Activated naive CD4-positive, alpha-beta T cell treated with anti-CD3 and anti-CD28 coated beads, Interleukin-2, amount 50 U/mL, for 24 hours (primary cell): ENCODE measurements at regions not wholly inside any gene's neighbourhood (a gene's known extent, or its start where the extent isn't known, plus 50 kb on each side); places are given as distances from the start of the nearest gene placed in this dataset.

Experiments
- H3K27ac Mint-ChIP-seq: one replicate; pipeline ENCODE4 v1.8.0; 2021; ENCODE audit warnings: mild to moderate bottlenecking, mixed read lengths
- H3K27me3 Mint-ChIP-seq: one replicate; pipeline ENCODE4 v1.8.0; 2021; ENCODE audit warnings: mixed read lengths
- H3K36me3 Mint-ChIP-seq: one replicate; pipeline ENCODE4 v1.8.0; 2021; ENCODE audit warnings: mixed read lengths
- H3K4me1 Mint-ChIP-seq: one replicate; pipeline ENCODE4 v1.8.0; 2021; ENCODE audit warnings: mixed read lengths
- H3K4me3 Mint-ChIP-seq: one replicate; pipeline ENCODE4 v1.8.0; 2021; ENCODE audit warnings: mild to moderate bottlenecking, mixed read lengths
- H3K9me3 Mint-ChIP-seq: one replicate; pipeline ENCODE4 v1.8.0; 2021; ENCODE audit warnings: mixed read lengths

GRCh38 chr12:33581613-33582122, 142.0 kb upstream of the SYT10 start:
- H3K4me3 Mint-ChIP-seq = no peak overlapping the region
- no peaks in the 10 kb centered on the region for H3K27me3 Mint-ChIP-seq
- no peaks in the 10 kb centered on the region for H3K4me1 Mint-ChIP-seq
- H3K9me3 Mint-ChIP-seq = peaks cover 6% of the 10 kb centered on the region
- H3K36me3 Mint-ChIP-seq = no peaks in the 10 kb centered on the region
- H3K27ac Mint-ChIP-seq = no peak overlapping the region

- Mint-ChIP-seq H3K36me3 (no peaks in the 10 kb centered on the region), H3K27me3 (no peaks in the 10 kb centered on the region), H3K27ac (no peak overlapping the region), H3K4me3 (no peak overlapping the region), H3K4me1 (no peaks in the 10 kb centered on the region), H3K9me3 (no peaks in the 10 kb centered on the region)
These were observed 147.0 kb upstream of the SYT10 start for GRCh38 chr12:33586576-33586975.

DNA sequence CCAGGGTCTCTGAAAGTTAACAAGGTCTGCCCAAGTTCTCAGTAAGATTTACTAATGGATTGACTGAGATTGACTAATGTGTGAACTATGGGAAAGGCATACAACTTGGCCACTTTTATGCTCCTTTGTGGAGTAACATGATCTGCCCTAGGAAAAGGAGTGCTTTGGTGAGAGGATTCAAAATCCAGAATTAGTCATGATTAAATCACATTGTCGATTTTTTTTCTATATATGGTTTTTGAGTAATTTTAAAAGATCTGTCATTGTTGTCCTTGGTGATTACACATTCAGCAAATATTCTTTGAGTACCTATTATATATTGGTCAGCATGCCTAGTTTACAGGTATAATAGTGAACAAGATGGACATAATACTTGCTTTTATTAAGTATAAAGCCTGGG, 147.7 kb upstream of the SYT10 start:
- H3K27ac Mint-ChIP-seq = no peak overlapping the region
- H3K4me1 Mint-ChIP-seq = no peaks in the 10 kb centered on the region
- no peaks in the 10 kb centered on the region for H3K9me3 Mint-ChIP-seq
- no peaks in the 10 kb centered on the region for H3K36me3 Mint-ChIP-seq
- no peak overlapping the region for H3K4me3 Mint-ChIP-seq
- no peaks in the 10 kb centered on the region for H3K27me3 Mint-ChIP-seq

DNA sequence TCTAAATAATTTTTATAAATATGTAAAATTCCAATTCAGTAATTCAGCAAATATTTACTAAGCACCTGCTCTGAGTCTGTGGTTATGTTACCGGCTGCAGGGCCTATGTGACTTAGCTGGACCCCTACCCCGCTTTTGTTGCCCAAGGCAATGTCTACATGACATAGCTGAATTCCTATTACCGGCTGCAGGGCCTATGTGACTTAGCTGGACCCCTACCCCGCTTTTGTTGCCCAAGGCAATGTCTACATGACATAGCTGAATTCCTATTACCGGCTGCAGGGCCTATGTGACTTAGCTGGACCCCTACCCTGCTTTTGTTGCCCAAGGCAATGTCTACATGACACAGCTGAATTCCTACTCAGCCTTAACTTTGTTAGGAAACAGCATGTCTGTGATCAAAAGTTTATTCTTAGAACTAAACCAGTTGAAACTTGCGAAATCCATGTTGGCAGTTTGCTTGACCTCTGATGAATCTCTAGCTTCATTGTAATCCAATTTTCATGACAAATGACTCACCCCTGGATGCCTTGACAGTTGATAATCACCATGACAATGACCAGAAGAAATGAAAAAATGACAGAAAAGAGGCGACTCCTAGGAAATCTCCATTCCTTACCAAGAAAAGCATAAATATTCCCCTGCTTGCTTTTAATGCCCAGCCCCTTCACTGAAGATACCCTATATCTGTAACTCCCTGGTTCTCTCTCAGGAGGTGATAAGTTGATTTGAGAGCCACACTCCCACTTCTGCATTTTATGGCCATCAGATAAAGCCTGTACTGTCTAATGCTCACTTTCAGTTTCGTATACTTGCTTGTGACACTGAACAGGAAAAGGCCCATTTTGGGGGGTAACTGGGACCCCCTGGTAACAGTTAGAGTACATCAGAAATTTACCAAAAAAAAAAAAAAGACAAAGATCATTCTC, 148.4 kb upstream of the SYT10 start:
- H3K27ac Mint-ChIP-seq = no peak overlapping the region
- no peaks in the 10 kb centered on the region for H3K9me3 Mint-ChIP-seq
- no peaks in the 10 kb centered on the region for H3K36me3 Mint-ChIP-seq
- no peak overlapping the region for H3K4me3 Mint-ChIP-seq
- H3K4me1 Mint-ChIP-seq = no peaks in the 10 kb centered on the region
- H3K27me3 Mint-ChIP-seq = no peaks in the 10 kb centered on the region

DNA sequence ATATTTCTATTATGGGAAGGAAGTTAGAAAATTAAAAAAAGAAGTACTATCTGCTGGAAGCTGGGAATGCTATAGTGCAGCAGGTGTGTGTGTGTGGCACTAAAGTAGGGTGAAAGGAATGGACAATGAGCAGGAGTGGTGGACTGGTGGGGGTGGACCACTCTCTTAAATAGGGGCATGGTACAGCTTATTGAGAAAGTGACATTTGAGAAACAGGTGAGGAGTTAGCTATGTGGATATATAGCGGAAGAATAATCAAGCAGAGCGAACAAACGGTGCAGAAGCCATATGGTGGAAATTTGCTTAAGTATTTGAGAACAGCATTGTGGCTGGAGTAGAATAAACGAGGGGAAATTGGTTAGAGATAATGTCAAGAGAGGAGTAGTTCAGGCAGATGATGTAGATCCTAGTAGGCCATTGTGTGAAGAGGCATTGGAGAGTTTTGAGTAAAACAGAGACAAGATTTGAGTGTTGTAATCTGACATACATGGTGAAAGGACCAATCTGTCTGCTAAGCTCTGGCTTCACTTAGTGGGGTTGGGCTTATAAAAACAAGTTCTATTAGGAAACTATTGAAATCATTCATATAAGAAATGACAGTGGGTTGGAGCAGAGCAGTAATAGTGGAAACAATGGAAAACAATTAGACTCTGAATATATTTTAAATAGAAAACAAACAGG, 149.2 kb upstream of the SYT10 start:
- H3K4me3 Mint-ChIP-seq = no peak overlapping the region
- H3K9me3 Mint-ChIP-seq = no peaks in the 10 kb centered on the region
- no peaks in the 10 kb centered on the region for H3K27me3 Mint-ChIP-seq
- H3K4me1 Mint-ChIP-seq = no peaks in the 10 kb centered on the region
- no peaks in the 10 kb centered on the region for H3K36me3 Mint-ChIP-seq
- H3K27ac Mint-ChIP-seq = no peak overlapping the region

DNA sequence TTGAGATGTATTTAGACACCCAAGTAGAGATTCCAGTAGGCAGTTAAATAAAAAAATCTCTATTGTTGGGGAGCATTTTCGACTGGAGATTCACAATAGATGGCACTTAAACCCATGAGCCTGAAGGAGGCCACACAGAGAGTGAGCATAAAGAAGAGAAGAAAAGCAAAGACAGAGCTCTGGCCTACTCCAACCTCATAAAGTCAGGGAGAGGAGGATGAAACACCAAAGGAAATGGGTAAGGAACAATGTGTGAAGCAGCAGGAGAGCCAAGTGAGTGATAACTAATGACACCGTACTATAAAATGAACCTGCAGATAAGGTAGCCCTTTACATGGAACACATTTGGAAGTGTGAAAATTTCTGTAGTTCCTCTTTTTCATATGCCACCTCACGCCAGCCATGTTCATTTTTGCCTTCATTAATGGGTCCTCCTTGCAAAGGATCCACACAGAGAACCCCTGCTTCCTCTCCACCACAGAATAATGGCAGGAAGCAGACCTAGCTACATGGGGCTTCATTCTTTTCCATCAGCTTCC, 150.0 kb upstream of the SYT10 start:
- no peaks in the 10 kb centered on the region for H3K27me3 Mint-ChIP-seq
- H3K27ac Mint-ChIP-seq = no peak overlapping the region
- no peaks in the 10 kb centered on the region for H3K9me3 Mint-ChIP-seq
- H3K36me3 Mint-ChIP-seq = no peaks in the 10 kb centered on the region
- no peaks in the 10 kb centered on the region for H3K4me1 Mint-ChIP-seq
- H3K4me3 Mint-ChIP-seq = no peak overlapping the region

GRCh38 chr12:33593753-33594152, 154.1 kb upstream of the SYT10 start:
- no peaks in the 10 kb centered on the region for H3K36me3 Mint-ChIP-seq
- H3K4me3 Mint-ChIP-seq = no peak overlapping the region
- H3K27me3 Mint-ChIP-seq = no peaks in the 10 kb centered on the region
- no peaks in the 10 kb centered on the region for H3K9me3 Mint-ChIP-seq
- no peak overlapping the region for H3K27ac Mint-ChIP-seq
- H3K4me1 Mint-ChIP-seq = no peaks in the 10 kb centered on the region

GRCh38 chr12:33596061-33596460, 156.4 kb upstream of the SYT10 start:
- no peak overlapping the region for H3K27ac Mint-ChIP-seq
- no peaks in the 10 kb centered on the region for H3K4me1 Mint-ChIP-seq
- H3K9me3 Mint-ChIP-seq = peaks cover 1% of the 10 kb centered on the region
- H3K4me3 Mint-ChIP-seq = no peak overlapping the region
- H3K27me3 Mint-ChIP-seq = no peaks in the 10 kb centered on the region
- no peaks in the 10 kb centered on the region for H3K36me3 Mint-ChIP-seq

GRCh38 chr12:33596814-33597213, 157.2 kb upstream of the SYT10 start:
- Mint-ChIP-seq H3K27ac (no peak overlapping the region), H3K4me3 (no peak overlapping the region), H3K9me3 (peaks cover 6% of the 10 kb centered on the region), H3K27me3 (no peaks in the 10 kb centered on the region), H3K36me3 (no peaks in the 10 kb centered on the region), H3K4me1 (no peaks in the 10 kb centered on the region)

DNA sequence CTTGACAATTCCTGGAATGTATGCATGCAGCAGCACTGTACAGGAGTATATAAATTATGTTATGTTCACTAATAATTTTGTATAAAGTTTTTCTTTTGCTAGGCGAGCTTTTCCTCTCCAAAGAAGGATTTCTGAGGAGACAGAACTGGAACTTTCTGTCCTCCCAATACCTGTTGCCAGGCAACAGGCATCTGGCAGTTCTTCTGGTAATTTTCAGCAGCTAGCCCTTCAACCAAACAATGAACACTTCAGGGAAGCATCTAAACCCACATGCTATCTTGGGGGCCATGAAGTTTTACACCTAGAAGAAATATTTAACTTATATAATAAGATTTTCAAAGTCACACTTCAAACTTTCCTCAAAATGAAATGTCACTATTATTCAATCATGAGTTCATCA, 162.9 kb upstream of the SYT10 start:
- Mint-ChIP-seq H3K27ac (no peak overlapping the region), H3K27me3 (no peaks in the 10 kb centered on the region), H3K36me3 (no peaks in the 10 kb centered on the region), H3K9me3 (peaks cover 6% of the 10 kb centered on the region), H3K4me3 (no peak overlapping the region), H3K4me1 (no peaks in the 10 kb centered on the region)

DNA sequence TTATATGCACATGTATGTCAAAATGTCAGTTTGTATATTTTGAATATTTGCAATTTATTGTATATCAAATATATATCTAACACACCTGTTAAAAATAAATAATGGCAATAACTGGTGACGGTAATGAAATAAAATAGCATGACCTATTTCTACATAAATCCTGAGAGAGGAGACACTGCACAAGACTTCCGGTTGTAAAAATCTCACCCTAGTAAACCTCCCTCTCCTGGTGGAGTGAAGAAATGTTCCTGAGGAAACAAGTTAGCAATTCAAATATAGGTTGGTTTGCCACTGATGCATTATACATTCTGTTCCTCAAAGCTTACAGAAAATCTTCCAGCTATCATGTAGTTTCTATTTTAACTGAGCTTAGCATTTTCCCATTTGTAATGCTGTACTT, 166.1 kb upstream of the SYT10 start:
- Mint-ChIP-seq H3K9me3 (peaks cover 6% of the 10 kb centered on the region), H3K36me3 (no peaks in the 10 kb centered on the region), H3K27me3 (no peaks in the 10 kb centered on the region), H3K4me3 (no peak overlapping the region), H3K4me1 (no peaks in the 10 kb centered on the region), H3K27ac (no peak overlapping the region)

DNA sequence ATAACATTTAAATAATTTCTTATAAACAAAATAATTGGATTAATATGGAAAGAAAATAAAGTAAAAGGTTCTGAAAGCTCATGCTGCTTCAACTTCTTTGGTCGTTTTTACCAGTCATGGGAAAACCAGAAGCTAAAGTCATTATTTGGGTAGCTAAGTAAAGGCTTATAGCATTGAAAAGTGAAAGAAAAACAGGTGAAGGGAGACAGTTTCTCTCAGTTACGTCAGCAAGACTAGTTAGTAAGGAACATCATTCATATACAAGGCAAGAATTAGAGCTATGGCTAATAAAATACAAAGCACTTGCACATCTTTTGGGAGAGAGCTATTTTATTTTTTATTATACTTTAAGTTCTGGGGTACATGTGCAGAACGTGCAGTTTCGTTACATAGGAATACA, 170.3 kb upstream of the SYT10 start:
- Mint-ChIP-seq H3K4me3 (no peak overlapping the region), H3K4me1 (no peaks in the 10 kb centered on the region), H3K27ac (no peak overlapping the region), H3K27me3 (no peaks in the 10 kb centered on the region), H3K36me3 (no peaks in the 10 kb centered on the region), H3K9me3 (no peaks in the 10 kb centered on the region)

- no peaks in the 10 kb centered on the region for H3K27me3 Mint-ChIP-seq
- H3K4me3 Mint-ChIP-seq = no peak overlapping the region
- H3K4me1 Mint-ChIP-seq = no peaks in the 10 kb centered on the region
- no peaks in the 10 kb centered on the region for H3K36me3 Mint-ChIP-seq
- H3K27ac Mint-ChIP-seq = peak overlapping the region; percentile 19
- H3K9me3 Mint-ChIP-seq = peaks cover 5% of the 10 kb centered on the region
These were observed 175.0 kb upstream of the SYT10 start for GRCh38 chr12:33614630-33615029.

GRCh38 chr12:33617218-33617617, 177.6 kb upstream of the SYT10 start:
- no peaks in the 10 kb centered on the region for H3K27me3 Mint-ChIP-seq
- no peaks in the 10 kb centered on the region for H3K36me3 Mint-ChIP-seq
- H3K4me3 Mint-ChIP-seq = no peak overlapping the region
- H3K27ac Mint-ChIP-seq = no peak overlapping the region
- H3K4me1 Mint-ChIP-seq = no peaks in the 10 kb centered on the region
- peaks cover 10% of the 10 kb centered on the region for H3K9me3 Mint-ChIP-seq

DNA sequence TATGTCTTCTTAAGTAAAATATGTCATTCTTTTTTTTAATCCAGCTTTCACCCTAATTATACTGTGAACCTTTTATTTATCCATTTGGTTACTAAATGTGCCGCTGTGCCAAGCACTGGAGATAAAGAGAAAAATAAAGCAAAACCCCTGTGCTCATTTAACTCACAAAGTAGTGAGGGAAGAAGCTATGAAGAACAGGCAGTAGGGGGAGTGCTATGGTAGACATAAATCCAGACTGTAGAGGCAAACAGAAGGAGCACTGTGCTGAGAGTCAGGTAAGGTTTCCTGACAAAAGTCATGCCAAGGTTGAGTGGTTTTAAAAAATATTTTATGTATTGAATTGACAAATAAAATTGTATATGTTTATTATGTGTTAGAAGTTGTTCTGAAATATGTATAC, 188.5 kb upstream of the SYT10 start:
- no peaks in the 10 kb centered on the region for H3K36me3 Mint-ChIP-seq
- no peaks in the 10 kb centered on the region for H3K4me1 Mint-ChIP-seq

DNA sequence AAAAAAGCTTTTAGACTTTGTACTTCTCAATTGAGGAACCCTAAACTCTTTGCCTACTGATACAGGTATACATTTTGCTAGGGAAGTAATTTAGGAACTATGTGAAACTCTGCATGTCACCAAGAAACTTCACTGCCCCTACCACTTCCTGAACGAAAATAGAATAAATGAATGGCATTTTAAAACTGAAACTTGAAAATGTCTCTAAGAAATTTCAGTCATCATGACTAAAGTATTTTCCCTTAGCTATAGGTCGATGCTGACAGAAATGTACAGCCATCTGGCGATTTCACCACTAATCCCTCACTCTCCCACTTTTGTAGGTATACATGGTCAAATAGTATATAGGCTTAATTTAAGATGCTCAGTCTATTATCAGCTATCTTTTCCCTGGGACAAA, 194.9 kb upstream of the SYT10 start:
- H3K4me1 Mint-ChIP-seq = no peaks in the 10 kb centered on the region
- H3K36me3 Mint-ChIP-seq = no peaks in the 10 kb centered on the region
- H3K27me3 Mint-ChIP-seq = no peaks in the 10 kb centered on the region
- no peak overlapping the region for H3K4me3 Mint-ChIP-seq
- H3K27ac Mint-ChIP-seq = no peak overlapping the region
- peaks cover 4% of the 10 kb centered on the region for H3K9me3 Mint-ChIP-seq

More for the DNA sequence above, 188.5 kb upstream of the SYT10 start:
- peaks cover 4% of the 10 kb centered on the region for H3K9me3 Mint-ChIP-seq
- H3K4me3 Mint-ChIP-seq = no peak overlapping the region
- H3K27ac Mint-ChIP-seq = no peak overlapping the region
- no peaks in the 10 kb centered on the region for H3K27me3 Mint-ChIP-seq
